Mammary epithelial cell (primary cell): ENCODE measurements at regions not wholly inside any gene's neighbourhood (a gene's known extent, or its start where the extent isn't known, plus 50 kb on each side); places are given as distances from the start of the nearest gene placed in this dataset.

Experiments
- CTCF ChIP-seq, 2 donors: IDR thresholded peaks in 1 of 2; conservative IDR thresholded peaks in 1 of 2; 2 replicates each; pipeline ENCODE4 v1.5.1; 2011 to 2012; ENCODE audit warnings: inconsistent platforms in 2 of 2, low read length in 2 of 2, mild to moderate bottlenecking in 2 of 2, control low read depth in 1 of 2, low read depth in 1 of 2; ENCODE audit not compliant: insufficient read depth in 1 of 2; ENCODE audit errors: extremely low read depth in 1 of 2
- EZH2 ChIP-seq: IDR thresholded peaks from 2 replicates; pipeline ENCODE4 v1.6.1; 2012; ENCODE audit warnings: low read length, inconsistent platforms, borderline replicate concordance

DNA sequence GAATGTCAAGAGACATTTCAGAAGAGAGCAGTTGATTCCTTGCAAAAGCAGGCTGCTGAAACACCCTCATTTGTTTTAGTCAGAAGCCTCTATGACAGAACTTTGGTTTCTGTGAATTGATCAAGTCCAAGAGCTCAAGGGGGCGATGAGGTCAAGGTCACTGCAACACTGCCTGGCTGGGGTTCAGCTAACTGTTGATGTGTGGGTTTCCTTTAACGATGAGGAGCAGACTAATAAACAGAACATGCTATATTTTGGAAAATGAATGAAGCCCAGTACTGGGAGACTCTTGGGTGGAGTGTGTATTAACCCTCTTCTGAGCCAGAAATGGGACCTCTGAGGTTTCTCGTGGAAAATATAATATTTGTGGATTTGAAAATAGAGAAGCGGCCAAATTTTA lies 109.3 kb downstream of the ZC3H11B start:
- TF ChIP-seq CTCF (conservative IDR thresholded peaks at IDR 0.05 in 1 of 2, IDR thresholded peaks at IDR 0.05 in 1 of 2; ENCODE audit: extremely low read depth in 1 of 2, insufficient read depth in 1 of 2, low read depth in 1 of 2, low read length in 2 of 2) (no peak), EZH2 (no peak)
